ENCODE measurements at regions not wholly inside any gene's neighbourhood (a gene's known extent, or its start where the extent isn't known, plus 50 kb on each side); places are given as distances from the start of the nearest gene placed in this dataset.

DNA sequence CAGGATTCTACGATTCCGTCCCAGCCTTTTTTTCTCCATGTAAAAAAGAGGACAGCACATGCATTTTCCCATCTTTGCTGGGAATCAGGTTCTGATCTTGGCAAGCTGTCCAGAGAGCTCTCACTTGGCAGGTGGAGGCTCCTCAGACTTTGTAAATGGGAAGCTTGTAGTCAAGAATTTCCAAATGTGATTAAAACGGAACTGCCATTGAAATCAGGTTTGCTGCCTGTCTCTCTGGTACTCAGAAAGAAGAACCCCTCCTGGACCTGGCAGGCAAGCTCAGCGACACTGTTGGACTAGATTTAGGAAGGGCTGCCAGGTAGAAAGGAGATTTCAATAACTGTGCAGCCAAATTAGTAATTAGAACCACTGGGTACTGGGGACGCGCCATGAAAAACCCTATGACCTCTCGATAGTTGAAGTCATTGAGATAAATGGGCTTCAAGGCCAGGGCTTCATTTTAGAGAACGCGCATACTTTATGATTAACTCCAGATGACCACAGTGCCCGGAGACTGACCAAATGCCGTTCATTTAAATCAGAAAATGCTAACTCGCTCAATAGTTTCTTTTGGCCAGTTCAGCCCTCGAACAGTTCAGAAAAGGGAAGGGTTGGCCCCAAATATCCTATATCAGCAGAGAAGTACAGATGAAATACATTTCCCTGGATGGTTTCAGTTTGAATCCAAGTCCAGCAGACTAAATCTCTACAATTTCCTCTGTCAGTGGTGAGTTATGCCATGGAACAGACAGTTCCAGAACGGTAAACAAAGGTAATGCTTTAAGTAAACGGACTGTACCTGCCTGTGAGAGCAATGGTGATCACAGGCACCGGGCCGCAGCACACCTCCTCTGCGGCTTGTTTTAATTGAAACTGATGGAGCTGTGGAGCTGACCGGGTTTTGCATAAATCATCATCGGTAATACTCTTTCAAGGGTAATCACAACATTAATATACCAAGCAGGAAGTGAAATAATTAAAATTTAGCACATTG, 517.4 kb downstream of the RFC3 start:
- no peak for DNase-seq

DNA sequence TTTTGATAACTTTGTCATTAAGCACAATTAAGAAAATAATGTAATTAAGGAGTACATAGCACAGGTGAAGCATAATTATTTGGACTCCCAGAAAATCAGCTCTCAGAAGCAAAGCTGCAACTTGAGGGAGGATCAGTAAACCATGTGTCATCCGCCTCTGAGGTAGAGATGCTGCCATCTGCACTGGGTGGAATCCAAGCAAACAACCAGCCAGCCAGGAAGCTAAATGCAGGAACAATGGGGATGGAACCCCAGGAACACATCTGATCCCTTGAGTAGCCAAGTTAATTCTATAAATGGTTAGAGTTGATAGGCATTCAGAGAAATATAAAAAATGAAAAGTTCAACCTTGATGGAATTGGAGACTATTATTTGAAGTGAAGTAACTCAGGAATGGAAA, 520.2 kb downstream of the RFC3 start:
- no peak for DNase-seq

DNA sequence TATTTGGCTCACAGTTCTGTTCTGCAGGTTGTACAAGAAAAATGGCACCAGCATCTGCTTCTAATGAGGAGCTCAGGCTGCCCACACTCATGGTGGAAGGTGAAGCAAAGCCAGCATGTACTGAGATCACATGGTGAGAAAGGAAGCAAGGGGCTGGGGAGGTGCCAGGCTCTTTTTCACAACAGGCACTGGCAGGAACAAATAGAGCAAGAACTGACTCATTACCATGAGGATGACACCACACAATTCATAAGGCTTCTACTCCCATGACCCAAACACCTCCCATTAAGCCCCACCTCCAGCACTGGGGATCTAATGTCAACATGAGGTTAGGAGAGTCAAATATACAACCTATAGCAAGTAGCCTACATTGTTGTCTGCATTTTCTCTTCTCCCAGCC, 522.6 kb downstream of the RFC3 start:
- DNase-seq, result no peak

DNA sequence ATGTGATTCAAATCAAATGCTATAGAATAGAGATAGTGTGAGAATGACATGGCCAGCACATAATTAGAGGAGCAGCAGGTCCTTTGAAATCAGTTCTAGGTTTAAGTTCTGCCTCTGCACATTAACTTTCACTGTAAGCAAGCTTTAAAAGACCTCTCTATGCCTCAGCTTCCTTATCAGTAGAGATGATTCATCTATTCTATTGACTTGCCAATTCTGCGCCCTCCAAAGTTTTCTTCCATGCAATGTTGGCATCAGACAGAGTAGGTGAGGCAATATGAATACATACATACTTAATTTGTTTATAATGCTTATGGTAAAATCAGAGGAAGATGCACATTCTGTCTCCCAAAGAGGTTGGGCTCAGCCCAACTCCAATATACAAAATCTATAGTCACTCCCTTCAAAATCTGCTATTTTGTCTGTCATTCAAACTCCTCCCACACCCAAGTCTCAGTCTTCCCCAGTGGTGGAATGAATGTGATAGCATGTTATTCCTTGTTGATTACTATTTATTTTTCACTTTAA, 525.5 kb downstream of the RFC3 start:
- no peak for DNase-seq

DNA sequence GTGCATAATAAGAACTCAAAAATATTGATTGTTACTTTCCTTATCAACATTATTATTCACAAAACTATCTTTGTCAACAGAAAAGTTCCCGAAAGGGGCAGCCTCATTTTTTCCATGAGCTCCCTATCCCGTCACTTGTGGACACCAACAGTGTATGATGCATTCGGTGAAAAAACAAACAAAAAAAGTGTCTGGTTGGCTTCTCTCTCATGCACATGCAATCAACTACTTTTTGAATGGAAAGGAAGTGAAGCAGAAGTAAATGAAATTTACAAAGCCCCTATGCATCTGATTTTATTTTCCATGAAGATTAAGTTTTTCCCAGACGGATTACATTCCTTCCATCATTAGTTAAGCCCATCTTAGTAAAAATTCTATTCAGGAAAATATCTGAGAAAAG, 526.9 kb downstream of the RFC3 start:
- no peak for DNase-seq

DNA sequence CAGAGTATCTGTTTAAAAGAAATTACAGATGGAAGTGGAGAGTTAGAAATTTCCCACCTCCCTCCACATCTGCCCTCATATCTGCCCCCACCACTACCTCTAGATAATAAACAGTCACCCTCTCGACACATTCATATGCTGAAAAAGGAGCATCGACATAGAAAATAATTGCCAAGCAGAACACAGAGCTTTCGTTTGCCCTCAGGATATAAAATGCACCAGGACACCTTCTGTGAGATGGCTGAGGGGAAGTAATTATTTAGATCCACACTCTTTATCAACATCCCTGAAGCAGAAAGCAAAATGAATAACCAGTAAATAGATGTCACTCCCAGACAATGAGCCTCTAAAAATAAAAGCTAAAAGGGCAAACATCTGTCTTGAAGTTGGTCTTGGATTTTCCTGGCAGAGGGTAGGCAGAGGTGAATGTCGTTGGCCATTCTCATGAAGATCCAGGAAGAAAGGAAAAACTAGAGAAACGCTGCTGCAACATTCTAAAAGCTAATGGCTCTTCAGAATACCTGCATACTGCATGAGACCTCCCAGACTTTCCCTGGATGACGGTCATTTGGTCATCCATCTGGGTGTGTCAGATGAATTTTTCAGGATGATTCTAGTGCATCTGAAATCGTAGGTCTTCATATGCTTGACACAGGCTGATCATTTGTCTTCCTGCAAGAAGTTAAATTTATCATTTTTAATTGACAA, 527.5 kb downstream of the RFC3 start:
- no peak for DNase-seq

DNA sequence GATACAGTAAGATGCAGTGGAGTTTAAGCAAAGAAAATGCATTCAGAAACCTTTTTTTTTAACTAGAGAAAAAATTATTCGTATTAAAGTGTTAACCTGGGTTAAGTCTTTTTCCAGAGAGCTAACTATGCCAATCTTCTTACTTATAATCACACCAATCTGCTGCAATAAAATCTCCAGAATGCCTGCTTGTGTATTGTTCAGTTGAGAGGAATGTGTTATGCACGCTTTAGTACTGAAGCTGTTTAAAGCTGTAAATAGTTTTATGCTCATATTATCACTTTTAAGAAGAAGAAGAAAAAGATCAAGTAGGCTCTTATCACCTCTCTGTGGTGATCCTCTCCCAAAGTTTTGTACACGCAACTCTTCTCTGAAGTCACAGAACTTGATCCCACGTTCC, 528.7 kb downstream of the RFC3 start:
- no peak for DNase-seq

DNA sequence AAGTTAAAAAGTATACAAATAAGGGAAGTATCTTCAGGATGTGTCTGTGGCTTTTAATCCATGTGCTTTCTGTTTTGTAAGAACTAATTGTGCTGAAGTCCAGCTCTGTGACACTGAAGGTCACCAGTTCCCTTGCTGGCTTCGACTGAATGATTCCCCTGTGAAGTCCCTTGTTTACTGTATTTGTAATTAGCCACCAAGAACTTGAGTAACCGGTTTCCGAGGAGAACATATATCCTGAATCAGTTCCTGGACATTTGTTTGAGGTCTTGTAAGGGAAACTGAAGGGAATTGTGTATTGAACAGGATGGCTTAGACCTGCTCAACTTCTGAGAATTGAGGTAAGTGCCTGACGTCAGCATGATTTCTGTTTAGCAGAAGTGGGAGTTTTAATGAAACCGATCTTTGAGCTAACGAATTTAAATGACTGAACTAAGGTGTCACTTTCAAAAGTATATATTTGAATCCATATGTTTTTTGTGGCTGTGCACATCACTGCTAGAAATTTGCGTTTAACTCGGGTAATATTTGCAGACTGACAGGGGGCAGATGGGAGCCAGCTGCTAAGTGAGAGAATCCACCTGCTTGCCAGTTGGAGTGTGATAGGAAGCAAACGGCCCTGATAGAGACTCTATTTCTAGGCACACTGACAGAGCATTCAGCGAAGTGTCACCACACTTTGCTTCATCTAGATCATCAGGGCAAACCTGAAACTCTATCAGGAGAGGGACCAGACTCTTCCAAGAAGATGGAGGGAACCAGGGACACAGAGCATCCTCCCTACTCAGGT, 530.0 kb downstream of the RFC3 start:
- DNase-seq, result no peak

DNA sequence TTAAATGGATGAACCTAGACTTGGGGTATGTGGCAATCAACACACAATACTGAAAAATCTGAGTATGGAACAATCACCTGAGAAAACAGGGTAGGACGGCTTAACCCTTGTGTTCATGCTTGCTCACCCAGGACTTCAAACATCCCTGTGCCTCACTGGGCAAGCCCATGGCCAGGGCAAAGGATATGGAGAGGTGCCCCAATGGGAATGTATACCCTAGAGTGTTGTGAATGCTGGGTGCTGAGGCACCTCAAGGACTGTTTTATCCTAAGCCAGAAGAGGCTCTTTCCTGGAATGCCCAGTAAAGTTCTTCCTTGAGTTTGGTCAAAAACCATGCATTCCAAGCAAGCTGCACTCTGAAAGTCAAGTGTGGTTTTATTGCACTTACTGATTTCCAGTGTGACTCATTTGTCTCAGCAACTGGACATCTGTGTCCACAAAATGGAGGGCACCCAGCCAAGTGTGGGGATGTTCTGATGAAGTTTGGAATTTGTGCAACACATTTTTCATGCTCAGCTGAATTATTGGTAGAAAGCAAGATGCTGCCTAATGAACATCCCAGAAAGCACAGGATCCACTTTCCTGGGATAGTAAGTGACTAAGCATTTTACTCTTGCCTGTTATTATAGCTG, 531.3 kb downstream of the RFC3 start:
- no peak for DNase-seq

DNA sequence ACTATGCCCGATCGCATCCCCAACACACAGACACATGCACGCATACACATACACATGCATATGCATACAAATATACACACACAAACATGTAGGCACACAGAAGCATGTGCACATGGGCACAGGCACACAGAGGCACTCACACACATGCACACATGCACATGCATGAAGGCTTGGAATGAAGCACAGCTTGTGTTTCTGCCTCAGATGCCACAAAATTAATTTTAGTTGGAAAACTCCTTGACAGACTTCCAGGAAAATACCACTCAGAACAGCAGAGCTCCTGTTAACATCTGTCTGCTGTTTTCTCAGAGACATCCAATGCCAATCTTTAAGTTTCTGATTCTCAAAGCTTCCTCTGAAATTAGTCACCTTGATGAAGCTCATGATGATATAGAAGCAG, 532.7 kb downstream of the RFC3 start:
- no peak for DNase-seq

DNA sequence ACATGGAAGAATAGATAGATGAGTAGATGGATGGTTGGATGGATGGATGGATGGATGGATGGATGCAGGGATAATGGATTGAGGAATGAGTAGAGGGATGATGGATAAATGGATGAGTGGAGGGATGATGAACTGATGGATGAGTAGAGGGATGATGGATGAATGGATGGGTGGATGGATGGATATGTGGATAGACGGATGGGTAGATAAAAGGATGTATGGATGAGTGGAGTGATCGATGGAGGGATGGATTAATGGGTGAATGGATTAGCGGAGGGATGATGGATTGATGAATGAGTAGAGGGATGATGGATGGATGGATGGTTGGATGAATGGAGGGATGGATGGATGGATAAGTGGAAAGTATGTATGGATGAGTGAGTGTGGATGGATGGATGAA, 533.2 kb downstream of the RFC3 start:
- DNase-seq, result no peak

DNA sequence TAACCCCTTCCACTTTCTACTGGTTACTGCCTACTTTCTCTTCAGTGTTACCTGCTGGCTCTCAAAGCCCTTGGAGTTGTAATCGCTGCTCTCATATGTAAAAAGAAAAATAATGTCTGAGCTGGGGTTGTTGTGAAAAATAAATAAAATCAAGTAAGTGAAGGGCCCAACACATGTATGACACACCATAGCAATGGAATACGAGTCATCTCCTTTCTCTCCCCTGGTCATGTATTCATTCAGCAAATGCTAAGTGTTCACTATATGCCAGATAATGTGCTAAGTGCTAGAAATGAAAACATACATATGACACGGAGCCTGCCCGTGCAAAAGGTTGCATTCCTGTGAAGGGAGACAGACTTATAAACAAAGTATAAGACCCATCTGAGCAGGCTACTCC, 535.0 kb downstream of the RFC3 start:
- DNase-seq, result no peak

DNA sequence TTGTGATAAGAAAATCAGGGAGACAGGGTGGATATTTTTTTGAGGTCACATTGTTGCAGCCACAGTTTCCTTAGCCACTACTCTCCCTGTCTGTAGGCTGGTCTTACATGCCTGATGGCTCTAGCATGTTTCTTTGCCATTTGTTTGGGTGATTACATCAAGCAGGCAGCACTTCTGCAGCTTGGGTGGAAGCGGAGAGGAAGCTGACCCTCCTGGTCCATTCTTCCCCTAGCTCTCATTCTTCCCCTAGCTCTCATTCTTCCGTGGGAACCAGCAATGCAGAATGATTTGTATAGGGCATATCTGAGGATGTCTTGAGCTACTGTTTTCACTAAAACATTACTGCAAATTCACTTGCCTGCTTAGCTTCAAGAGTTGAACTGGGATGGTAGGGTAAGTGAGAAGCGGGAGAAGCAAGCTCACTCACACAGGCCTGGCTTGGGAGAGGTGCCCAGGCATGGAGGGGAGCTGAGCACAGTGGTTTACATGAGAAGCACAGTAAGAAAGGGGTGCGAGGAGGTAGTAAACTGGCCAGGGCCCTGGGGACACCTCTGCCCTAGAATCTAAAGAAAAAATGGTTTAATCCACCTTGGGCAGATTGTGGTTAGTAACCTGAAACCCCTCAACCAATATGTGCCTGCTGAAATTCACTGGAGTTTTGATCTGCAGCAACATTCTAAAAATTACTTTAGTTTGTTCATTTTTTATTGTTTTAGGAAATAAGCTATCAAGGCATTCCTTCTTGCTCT, 538.9 kb downstream of the RFC3 start:
- no peak for DNase-seq

DNA sequence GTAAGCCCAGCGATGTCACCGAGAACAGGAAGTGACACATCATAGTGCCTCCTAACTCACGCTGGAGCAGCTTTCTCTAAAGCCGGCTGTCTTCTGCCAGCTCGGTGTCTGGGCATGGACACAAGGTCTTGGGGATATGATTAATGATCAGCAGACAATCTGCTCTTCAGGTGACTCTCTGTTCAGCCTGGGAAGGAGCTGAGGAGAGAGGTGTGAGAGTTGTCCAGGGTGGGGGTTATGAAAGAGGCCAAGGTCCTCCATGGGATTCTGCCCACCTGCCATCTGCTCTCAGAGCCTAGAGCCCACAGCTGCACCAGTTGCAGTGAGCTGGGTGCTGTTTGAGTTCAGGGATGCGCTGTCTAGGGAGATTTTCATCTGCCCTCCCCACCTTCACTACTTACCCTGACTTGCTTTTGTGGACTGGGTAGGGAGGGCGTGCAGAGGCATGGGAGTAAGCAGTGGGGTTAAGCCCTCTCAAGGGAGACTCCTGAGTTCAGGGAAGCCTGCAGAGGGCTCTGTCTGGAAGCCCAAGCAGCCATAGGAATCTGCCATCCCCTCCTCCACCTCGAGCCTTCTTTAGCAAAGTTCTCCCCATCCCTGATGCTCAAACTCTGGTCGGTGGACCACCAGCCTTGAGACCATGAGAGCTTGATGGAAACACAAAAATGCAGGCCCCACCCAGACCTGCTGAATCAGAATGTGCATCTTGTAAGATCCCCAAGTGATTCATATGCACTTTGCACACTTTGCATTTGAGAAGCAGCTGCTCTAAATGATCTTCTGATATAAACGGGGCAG, 539.7 kb downstream of the RFC3 start:
- DNase-seq, result no peak

DNA sequence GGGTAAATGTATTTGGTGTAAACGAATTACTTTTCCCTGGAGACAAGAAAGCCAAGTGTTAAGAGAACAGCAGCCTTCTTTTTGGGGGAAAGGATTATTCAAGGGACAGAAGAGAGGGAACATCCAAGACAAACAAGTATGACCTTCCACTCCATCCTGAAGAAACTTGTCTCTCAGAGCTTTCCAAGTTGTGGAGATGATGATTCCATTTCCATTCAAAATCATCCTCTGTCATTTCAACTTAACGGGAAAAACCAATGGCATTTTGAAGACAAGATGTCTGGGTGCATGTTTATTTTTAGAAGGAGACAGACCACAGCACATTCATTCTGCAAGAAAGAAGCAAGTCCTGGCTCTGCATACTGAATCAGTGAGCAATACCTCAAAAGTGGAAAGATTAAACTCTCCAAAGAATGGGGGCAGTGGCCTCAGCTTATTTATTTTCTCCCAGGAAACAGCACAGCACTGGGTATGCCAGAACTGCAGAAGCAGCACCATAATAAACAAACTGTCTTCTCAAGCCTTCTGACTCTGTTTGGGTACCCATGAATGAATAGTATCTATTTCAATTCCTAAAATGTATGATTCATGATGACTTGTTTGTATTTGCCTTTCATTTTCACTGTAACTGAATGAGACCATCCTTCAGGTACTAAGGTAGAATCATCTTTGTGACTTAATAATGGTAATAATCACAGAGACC, 541.0 kb downstream of the RFC3 start:
- DNase-seq, result no peak

DNA sequence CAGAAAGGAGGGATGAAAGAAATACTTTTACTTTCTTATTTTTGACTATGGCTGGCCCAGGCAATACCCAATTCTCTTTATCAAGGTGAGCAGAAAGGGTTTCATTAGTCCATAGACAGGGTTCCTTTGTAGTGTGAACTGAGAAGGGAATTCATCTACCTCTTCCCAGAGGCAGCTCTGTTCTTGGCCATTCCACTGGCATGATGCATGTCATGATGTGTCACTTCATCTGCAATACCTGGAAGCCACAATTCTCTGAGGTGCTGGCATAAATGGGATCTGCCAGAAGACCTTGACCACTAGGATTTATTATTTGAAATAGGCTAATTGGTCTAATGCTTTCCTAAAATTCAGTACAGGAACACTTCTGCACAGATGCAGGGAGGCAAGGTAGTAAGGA, 542.8 kb downstream of the RFC3 start:
- no peak for DNase-seq

DNA sequence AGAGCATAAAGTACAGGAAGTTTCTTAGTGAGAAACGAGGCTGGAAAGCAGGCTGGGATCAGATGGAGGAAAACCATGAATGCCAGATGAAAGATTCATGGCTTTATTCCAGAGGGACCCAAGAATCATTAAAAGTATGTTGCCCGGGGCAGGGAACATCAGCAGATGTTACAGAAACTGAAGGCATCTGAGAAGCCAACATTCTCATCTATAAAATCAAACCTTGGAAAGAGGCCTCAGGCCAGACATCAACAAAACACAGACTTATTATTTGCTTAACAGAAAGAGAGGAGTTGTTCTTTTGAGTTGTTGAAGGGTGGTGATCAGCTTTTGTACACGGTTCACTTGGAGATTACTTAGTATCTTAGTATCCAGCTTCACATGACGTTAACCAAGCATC, 543.6 kb downstream of the RFC3 start:
- no peak for DNase-seq

DNA sequence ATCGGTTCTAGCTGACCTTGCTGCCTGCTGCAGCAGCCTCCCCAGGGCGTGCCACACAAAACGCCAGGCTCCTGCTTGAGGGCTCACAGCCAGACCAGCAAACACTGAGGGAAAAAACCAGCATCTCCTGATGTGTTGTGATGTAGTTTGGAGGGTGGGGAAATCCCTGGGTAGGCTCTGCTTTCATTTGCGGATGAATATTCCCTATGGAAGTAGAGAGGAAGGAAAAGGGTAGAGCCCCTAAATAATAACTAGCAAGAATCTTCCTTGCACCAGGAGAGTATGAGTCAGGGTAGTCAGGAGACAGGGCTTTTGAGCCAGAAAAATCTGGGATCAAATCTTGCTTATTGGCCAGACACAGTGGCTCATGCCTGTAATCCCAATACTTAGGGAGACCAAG, 545.3 kb downstream of the RFC3 start:
- no peak for DNase-seq

DNA sequence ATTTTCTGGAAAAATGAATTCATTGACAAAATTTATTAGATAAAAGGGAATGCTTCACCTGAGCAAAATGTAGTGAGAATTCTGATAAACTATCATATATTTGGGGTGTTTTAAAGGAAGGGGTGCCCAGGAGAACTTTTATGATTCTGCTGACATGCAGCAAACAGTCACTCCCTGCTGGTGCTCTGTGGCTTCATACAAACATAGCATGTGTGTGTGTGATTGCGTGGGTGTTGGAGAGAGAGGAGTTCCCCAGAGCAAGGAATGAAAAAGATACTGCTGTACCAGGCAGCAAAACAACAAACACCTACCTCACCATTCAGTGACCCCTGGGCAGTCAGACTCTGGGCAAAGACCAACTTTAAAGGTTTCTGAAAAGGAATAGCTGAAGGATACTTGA, 546.7 kb downstream of the RFC3 start:
- no peak for DNase-seq

DNA sequence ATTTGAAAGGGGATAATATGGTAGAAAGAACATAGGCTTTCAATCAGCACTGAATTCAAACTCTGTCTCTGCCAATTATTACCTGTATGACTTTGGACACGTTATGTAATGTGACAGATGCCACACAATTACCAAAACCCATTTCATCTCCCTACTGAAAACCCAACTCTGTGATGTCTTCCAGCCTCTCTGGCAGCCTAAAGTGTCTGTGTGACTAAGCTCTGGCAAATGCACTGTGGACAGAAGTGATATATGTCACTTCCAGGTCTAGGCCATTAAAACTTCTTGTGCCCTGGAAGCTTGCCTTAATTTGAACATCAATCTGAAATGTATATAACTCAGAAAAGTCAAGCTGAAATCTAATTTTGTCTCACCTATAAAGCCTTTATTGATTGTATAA, 552.0 kb downstream of the RFC3 start:
- DNase-seq, result no peak
